NCI-H69 (cell line): ENCODE measurements at regions not wholly inside any gene's neighbourhood (a gene's known extent, or its start where the extent isn't known, plus 50 kb on each side); places are given as distances from the start of the nearest gene placed in this dataset.
A peak's percentile ranks its signal among the peaks of the same experiment; 100 is the strongest.
"Not testable (repeated sequence)": the region's sequence is repeated elsewhere in the genome, so short reads cannot be mapped to it uniquely, and the experiment has no call there.

Experiments
- DNase-seq: peaks from one replicate; lab custom pipeline; 2025; lab: John Stamatoyannopoulos, UW

- DNase-seq: no peak
Measured at GRCh38 chr13:22939157-22939556, 241.6 kb upstream of the SGCG start.

- DNase-seq: no peak
Measured at GRCh38 chr13:22940090-22940710, 240.6 kb upstream of the SGCG start.

- no peak for DNase-seq
Measured at GRCh38 chr13:22940736-22941135, 240.0 kb upstream of the SGCG start.

GRCh38 chr13:22941495-22941894, 239.3 kb upstream of the SGCG start:
- DNase-seq: not testable (repeated sequence)

GRCh38 chr13:22942831-22943230, 237.9 kb upstream of the SGCG start:
- DNase-seq: not testable (repeated sequence)

- no peak for DNase-seq
Measured at GRCh38 chr13:22944378-22944777, 236.4 kb upstream of the SGCG start.

GRCh38 chr13:22945321-22946226, 235.2 kb upstream of the SGCG start:
- no peak for DNase-seq

- no peak for DNase-seq
Measured at GRCh38 chr13:22948421-22948820, 232.4 kb upstream of the SGCG start.

- not testable (repeated sequence) for DNase-seq
Measured at GRCh38 chr13:22952018-22952417, 228.8 kb upstream of the SGCG start.

GRCh38 chr13:22955147-22955546, 225.6 kb upstream of the SGCG start:
- DNase-seq: not testable (repeated sequence)

GRCh38 chr13:22956456-22957115, 224.2 kb upstream of the SGCG start:
- not testable (repeated sequence) for DNase-seq

- not testable (repeated sequence) for DNase-seq
Measured at GRCh38 chr13:22959859-22960258, 220.9 kb upstream of the SGCG start.

- no peak for DNase-seq
Measured at GRCh38 chr13:22960827-22961226, 220.0 kb upstream of the SGCG start.

- DNase-seq: not testable (repeated sequence)
Measured at GRCh38 chr13:22961342-22961741, 219.4 kb upstream of the SGCG start.

- DNase-seq: no peak
Measured at GRCh38 chr13:22961835-22962537, 218.8 kb upstream of the SGCG start.

- DNase-seq: not testable (repeated sequence)
Measured at GRCh38 chr13:22963384-22964053, 217.3 kb upstream of the SGCG start.

GRCh38 chr13:22964245-22964966, 216.4 kb upstream of the SGCG start:
- peak; percentile 0 for DNase-seq

GRCh38 chr13:22965011-22965857, 215.5 kb upstream of the SGCG start:
- not testable (repeated sequence) for DNase-seq

GRCh38 chr13:22965858-22966239, 214.9 kb upstream of the SGCG start:
- DNase-seq: not testable (repeated sequence)

GRCh38 chr13:22966753-22967152, 214.0 kb upstream of the SGCG start:
- DNase-seq: not testable (repeated sequence)
